SH-SY5Y (cell line): ENCODE measurements at regions not wholly inside any gene's neighbourhood (a gene's known extent, or its start where the extent isn't known, plus 50 kb on each side); places are given as distances from the start of the nearest gene placed in this dataset.

Experiments
- GATA2 ChIP-seq: IDR thresholded peaks from 2 replicates; pipeline ENCODE4 v1.6.1; 2011; ENCODE audit warnings: mild to moderate bottlenecking, low read depth, low read length
- GATA3 ChIP-seq: IDR thresholded peaks from 2 replicates; pipeline ENCODE4 v1.6.1; 2011; ENCODE audit warnings: low read depth, mild to moderate bottlenecking, low read length, moderate library complexity

- no peak for TF ChIP-seq GATA2
- TF ChIP-seq GATA3, result no peak
Measured at GRCh38 chr17:45679426-45679825, 104.7 kb upstream of the CRHR1 start.
